Testis (tissue), 2 donors: ENCODE measurements at regions not wholly inside any gene's neighbourhood (a gene's known extent, or its start where the extent isn't known, plus 50 kb on each side); places are given as distances from the start of the nearest gene placed in this dataset.

ENCODE experiments used
- POLR2A ChIP-seq: fragments of 450-650 bp; IDR thresholded peaks from one replicate; pipeline ENCODE4 v1.6.1; 2017; ENCODE audit warnings: antibody characterized with exemption, mild to moderate bottlenecking, moderate library complexity
- TF ChIP-seq, protein P1 (sequence below), 3 experiments: fragments of 450-650 bp in 2 of 3; fragments of 200-600 bp in 1 of 3; sonication (generic) in 1 of 3; IDR thresholded peaks; one replicate each; pipeline ENCODE4 v1.5.1; 2016 to 2019; ENCODE audit warnings: antibody characterized with exemption in 3 of 3, mild to moderate bottlenecking in 2 of 3, moderate library complexity in 1 of 3

DNA sequence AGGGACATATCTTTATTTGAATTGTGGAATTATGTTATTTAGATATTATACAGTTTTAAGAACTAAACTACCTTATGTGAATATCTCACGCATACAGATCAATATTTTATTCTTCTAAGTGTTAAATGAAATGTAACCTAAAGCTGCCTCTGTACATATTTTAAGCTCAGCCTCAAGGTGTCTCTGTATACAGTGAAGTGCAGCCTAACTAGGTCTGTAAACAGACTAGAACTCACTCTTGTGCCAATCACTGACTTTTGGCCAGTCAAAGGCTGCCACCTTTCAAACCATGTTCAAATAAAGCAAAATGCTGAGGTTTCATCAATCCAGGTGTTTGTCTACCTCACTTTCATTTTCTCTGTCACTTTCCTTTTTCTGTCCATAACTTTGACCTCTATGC is 1074.5 kb upstream of the PRKX start:
- TF ChIP-seq, protein P1, sequence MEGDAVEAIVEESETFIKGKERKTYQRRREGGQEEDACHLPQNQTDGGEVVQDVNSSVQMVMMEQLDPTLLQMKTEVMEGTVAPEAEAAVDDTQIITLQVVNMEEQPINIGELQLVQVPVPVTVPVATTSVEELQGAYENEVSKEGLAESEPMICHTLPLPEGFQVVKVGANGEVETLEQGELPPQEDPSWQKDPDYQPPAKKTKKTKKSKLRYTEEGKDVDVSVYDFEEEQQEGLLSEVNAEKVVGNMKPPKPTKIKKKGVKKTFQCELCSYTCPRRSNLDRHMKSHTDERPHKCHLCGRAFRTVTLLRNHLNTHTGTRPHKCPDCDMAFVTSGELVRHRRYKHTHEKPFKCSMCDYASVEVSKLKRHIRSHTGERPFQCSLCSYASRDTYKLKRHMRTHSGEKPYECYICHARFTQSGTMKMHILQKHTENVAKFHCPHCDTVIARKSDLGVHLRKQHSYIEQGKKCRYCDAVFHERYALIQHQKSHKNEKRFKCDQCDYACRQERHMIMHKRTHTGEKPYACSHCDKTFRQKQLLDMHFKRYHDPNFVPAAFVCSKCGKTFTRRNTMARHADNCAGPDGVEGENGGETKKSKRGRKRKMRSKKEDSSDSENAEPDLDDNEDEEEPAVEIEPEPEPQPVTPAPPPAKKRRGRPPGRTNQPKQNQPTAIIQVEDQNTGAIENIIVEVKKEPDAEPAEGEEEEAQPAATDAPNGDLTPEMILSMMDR (IDR thresholded peaks at IDR 0.05): no peak
- TF ChIP-seq POLR2A: no peak
